H9 (cell line): ENCODE measurements at regions not wholly inside any gene's neighbourhood (a gene's known extent, or its start where the extent isn't known, plus 50 kb on each side); places are given as distances from the start of the nearest gene placed in this dataset.

Experiments used
- DNase-seq: peaks from one replicate; pipeline ENCODE4 v3.0.0-alpha.2; 2017
- H2AFZ ChIP-seq: one replicate; pipeline ENCODE4 v1.6.1; 2013; ENCODE audit warnings: mild to moderate bottlenecking, low read length, control low read depth, moderate library complexity
- H2AK5ac ChIP-seq: 2 replicates; pipeline ENCODE4 v1.6.1; 2013; ENCODE audit warnings: low read length, control low read depth, mixed read lengths; ENCODE audit not compliant: insufficient read length
- H2BK120ac ChIP-seq: one replicate; pipeline ENCODE4 v1.6.1; 2013; ENCODE audit warnings: low read depth, mild to moderate bottlenecking, low read length, control low read depth, inconsistent platforms; ENCODE audit not compliant: poor library complexity, severe bottlenecking
- H2BK12ac ChIP-seq: 2 replicates; pipeline ENCODE4 v1.6.1; 2013; ENCODE audit warnings: low read length, control low read depth, mixed read lengths, low read depth; ENCODE audit not compliant: insufficient read length
- H2BK15ac ChIP-seq: 2 replicates; pipeline ENCODE4 v1.6.1; 2013; ENCODE audit warnings: low read depth, low read length, control low read depth
- H2BK20ac ChIP-seq: one replicate; pipeline ENCODE4 v1.6.1; 2013; ENCODE audit warnings: low read depth, mild to moderate bottlenecking, low read length, control low read depth, inconsistent platforms; ENCODE audit not compliant: poor library complexity, severe bottlenecking
- H2BK5ac ChIP-seq: 2 replicates; pipeline ENCODE4 v1.6.1; 2013; ENCODE audit warnings: low read length, control low read depth, mixed read lengths; ENCODE audit not compliant: insufficient read length
- H3K14ac ChIP-seq: 2 replicates; pipeline ENCODE4 v1.6.1; 2013; ENCODE audit warnings: low read length, control low read depth; ENCODE audit not compliant: insufficient read depth
- H3K18ac ChIP-seq: 2 replicates; pipeline ENCODE4 v1.6.1; 2013; ENCODE audit warnings: low read depth, mild to moderate bottlenecking, mixed read lengths, low read length, control low read depth; ENCODE audit not compliant: insufficient read length
- H3K23ac ChIP-seq: 2 replicates; pipeline ENCODE4 v1.6.1; 2013; ENCODE audit warnings: low read length, control low read depth, mixed read lengths, low read depth; ENCODE audit not compliant: insufficient read length
- H3K23me2 ChIP-seq: 2 replicates; pipeline ENCODE4 v1.6.1; 2013; ENCODE audit warnings: low read depth, mild to moderate bottlenecking, mixed read lengths, low read length, control low read depth; ENCODE audit not compliant: insufficient read length, poor library complexity, severe bottlenecking
- H3K27ac ChIP-seq: 2 replicates; pipeline ENCODE4 v1.5.1; 2013; ENCODE audit warnings: low read length, control low read depth, mixed read lengths, low read depth; ENCODE audit not compliant: insufficient read length
- H3K27me3 ChIP-seq: 2 replicates; pipeline ENCODE4 v1.6.1; 2013; ENCODE audit warnings: low read length, control low read depth, inconsistent platforms; ENCODE audit not compliant: insufficient read depth
- H3K4ac ChIP-seq: 2 replicates; pipeline ENCODE4 v1.6.1; 2013; ENCODE audit warnings: low read depth, mild to moderate bottlenecking, control low read depth, inconsistent platforms, low read length, moderate library complexity
- H3K4me1 ChIP-seq: 2 replicates; pipeline ENCODE4 v1.6.1; 2013; ENCODE audit warnings: low read length, control low read depth, inconsistent platforms; ENCODE audit not compliant: insufficient read depth
- H3K4me2 ChIP-seq: 2 replicates; pipeline ENCODE4 v1.6.1; 2013; ENCODE audit warnings: low read length, control low read depth, mixed read lengths; ENCODE audit not compliant: insufficient read length, insufficient read depth
- H3K56ac ChIP-seq: 2 replicates; pipeline ENCODE4 v1.6.1; 2013; ENCODE audit warnings: low read depth, mild to moderate bottlenecking, mixed read lengths, low read length, control low read depth; ENCODE audit not compliant: insufficient read length
- H3K79me1 ChIP-seq: 2 replicates; pipeline ENCODE4 v1.6.1; 2013; ENCODE audit warnings: low read depth, mild to moderate bottlenecking, moderate library complexity, low read length, control low read depth, inconsistent platforms; ENCODE audit not compliant: insufficient read depth, poor library complexity, severe bottlenecking
- H3K79me2 ChIP-seq: 2 replicates; pipeline ENCODE4 v1.6.1; 2013; ENCODE audit warnings: low read length, control low read depth, inconsistent platforms; ENCODE audit not compliant: insufficient read depth
- H3K9ac ChIP-seq: 2 replicates; pipeline ENCODE4 v1.6.1; 2013; ENCODE audit warnings: low read length, control low read depth, mixed read lengths; ENCODE audit not compliant: insufficient read length; ENCODE audit errors: extremely low read depth
- H3K9me3 ChIP-seq: one replicate; pipeline ENCODE4 v1.6.1; 2013; ENCODE audit warnings: low read depth, low read length, inconsistent platforms; ENCODE audit not compliant: control insufficient read depth
- H3T11ph ChIP-seq: one replicate; pipeline ENCODE4 v1.6.1; 2013; ENCODE audit warnings: mild to moderate bottlenecking, low read length, control low read depth, inconsistent platforms
- H4K20me1 ChIP-seq: one replicate; pipeline ENCODE4 v1.6.1; 2013; ENCODE audit not compliant: control insufficient read depth, insufficient read length, insufficient read depth
- H4K5ac ChIP-seq: 2 replicates; pipeline ENCODE4 v1.6.1; 2013; ENCODE audit warnings: low read depth, mild to moderate bottlenecking, mixed read lengths, low read length, control low read depth; ENCODE audit not compliant: insufficient read length
- H4K8ac ChIP-seq: replicated peaks from 2 replicates; pipeline ENCODE4 v1.6.1; 2013; ENCODE audit warnings: low read length, control low read depth, mixed read lengths, low read depth; ENCODE audit not compliant: insufficient read length
- H4K91ac ChIP-seq: 2 replicates; pipeline ENCODE4 v1.6.1; 2013; ENCODE audit warnings: low read depth, mild to moderate bottlenecking, moderate library complexity, mixed read lengths, low read length, control low read depth; ENCODE audit not compliant: insufficient read length
- H3K27ac Mint-ChIP-seq, 3 experiments: 2 replicates in 2 of 3; 3 replicates in 1 of 3; pipeline ENCODE4 v1.8.0; 2020 to 2021; ENCODE audit warnings: mixed read lengths in 3 of 3, mild to moderate bottlenecking in 1 of 3, moderate library complexity in 1 of 3
- H3K27me3 Mint-ChIP-seq: 2 replicates; pipeline ENCODE4 v1.8.0; 2021; ENCODE audit warnings: low read depth, mild to moderate bottlenecking, moderate library complexity, mixed read lengths
- H3K36me3 Mint-ChIP-seq, 3 experiments: 2 replicates in 2 of 3; 3 replicates in 1 of 3; pipeline ENCODE4 v1.8.0; 2020 to 2021; ENCODE audit warnings: low read depth in 3 of 3, mixed read lengths in 3 of 3; ENCODE audit not compliant: insufficient read depth in 1 of 3
- H3K4me1 Mint-ChIP-seq, 2 experiments: 2 replicates each; pipeline ENCODE4 v1.8.0; 2020; ENCODE audit warnings: mixed read lengths in 2 of 2
- H3K4me3 Mint-ChIP-seq, 2 experiments: 2 replicates in 1 of 2; 3 replicates in 1 of 2; pipeline ENCODE4 v1.8.0; 2020 to 2021; ENCODE audit warnings: mild to moderate bottlenecking in 2 of 2, mixed read lengths in 2 of 2, moderate library complexity in 1 of 2
- H3K9me3 Mint-ChIP-seq, 2 experiments: 2 replicates in 1 of 2; 3 replicates in 1 of 2; pipeline ENCODE4 v1.8.0; 2020; ENCODE audit warnings: mild to moderate bottlenecking in 2 of 2, mixed read lengths in 2 of 2, moderate library complexity in 1 of 2
- WGBS: extraction: QIAGEN DNeasy Blood & Tissue Kit; methylation state at CpG from one replicate; pipeline ENCODE4 v1.1.7; 2013; ENCODE audit warnings: missing lambda C conversion rate, low lambda C conversion rate, mixed read lengths; ENCODE audit not compliant: insufficient read length; ENCODE audit errors: extremely low coverage; 5-methylcytosine and 5-hydroxymethylcytosine counted together
- TF ChIP-seq, protein P1 (sequence below): fragments of 200-600 bp; sonication (generic); conservative IDR thresholded peaks from 3 replicates; pipeline ENCODE4 v1.8.0; 2021; ENCODE audit warnings: antibody characterized with exemption, mild to moderate bottlenecking

DNA sequence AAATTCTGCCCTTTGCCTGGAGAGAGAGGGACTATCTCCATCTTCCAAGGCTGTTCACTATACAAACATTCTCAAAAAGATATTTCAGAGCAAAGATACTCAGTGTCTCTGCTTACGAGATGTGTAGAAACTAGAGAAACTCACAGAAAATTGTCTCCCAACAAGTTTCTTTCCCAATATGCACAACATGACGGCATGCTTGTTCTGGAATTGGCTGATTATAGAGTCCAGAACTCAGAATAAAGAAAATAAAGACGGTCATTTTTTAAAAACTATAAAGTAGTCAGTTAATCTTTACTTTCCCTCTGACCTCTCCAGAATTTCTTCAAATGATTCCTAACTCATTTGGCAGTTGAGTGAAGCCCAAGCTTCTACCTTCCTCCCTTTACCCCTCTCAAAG lies 285.5 kb upstream of the KLF3 start:
- Mint-ChIP-seq H3K4me3 (no peak overlapping the region), H3K4me1 (no peaks in the 10 kb centered on the region), H3K27ac (no peak overlapping the region), H3K36me3 (no peaks in the 10 kb centered on the region), H3K9me3 (no peaks in the 10 kb centered on the region; a peak in 1 of 5 replicates), H3K27me3 (no peaks in the 10 kb centered on the region; the same call in 1 of the 2 replicates)
- no peak overlapping the region for H2AFZ ChIP-seq
- no peak overlapping the region for H3K4ac ChIP-seq
- H3K79me1 ChIP-seq = no peaks in the 10 kb centered on the region
- H3K9ac ChIP-seq = no peak overlapping the region
- H2AK5ac ChIP-seq = no peak overlapping the region
- H3K9me3 ChIP-seq = no peaks in the 10 kb centered on the region
- no peak overlapping the region for H3K23ac ChIP-seq
- H2BK12ac ChIP-seq = no peak overlapping the region
- H3K4me2 ChIP-seq = no peak overlapping the region
- no peak overlapping the region for H2BK120ac ChIP-seq
- TF ChIP-seq, protein P1, sequence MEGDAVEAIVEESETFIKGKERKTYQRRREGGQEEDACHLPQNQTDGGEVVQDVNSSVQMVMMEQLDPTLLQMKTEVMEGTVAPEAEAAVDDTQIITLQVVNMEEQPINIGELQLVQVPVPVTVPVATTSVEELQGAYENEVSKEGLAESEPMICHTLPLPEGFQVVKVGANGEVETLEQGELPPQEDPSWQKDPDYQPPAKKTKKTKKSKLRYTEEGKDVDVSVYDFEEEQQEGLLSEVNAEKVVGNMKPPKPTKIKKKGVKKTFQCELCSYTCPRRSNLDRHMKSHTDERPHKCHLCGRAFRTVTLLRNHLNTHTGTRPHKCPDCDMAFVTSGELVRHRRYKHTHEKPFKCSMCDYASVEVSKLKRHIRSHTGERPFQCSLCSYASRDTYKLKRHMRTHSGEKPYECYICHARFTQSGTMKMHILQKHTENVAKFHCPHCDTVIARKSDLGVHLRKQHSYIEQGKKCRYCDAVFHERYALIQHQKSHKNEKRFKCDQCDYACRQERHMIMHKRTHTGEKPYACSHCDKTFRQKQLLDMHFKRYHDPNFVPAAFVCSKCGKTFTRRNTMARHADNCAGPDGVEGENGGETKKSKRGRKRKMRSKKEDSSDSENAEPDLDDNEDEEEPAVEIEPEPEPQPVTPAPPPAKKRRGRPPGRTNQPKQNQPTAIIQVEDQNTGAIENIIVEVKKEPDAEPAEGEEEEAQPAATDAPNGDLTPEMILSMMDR = no peak
- H4K8ac ChIP-seq = no peak overlapping the region
- DNase-seq = no peak
- H3K27me3 ChIP-seq = no peaks in the 10 kb centered on the region
- H3K18ac ChIP-seq = no peak overlapping the region
- no peaks in the 10 kb centered on the region for H3K23me2 ChIP-seq
- H4K5ac ChIP-seq = no peak overlapping the region
- no peak overlapping the region for H3K14ac ChIP-seq
- WGBS = no CpG with 5 or more reads among the region's 3 CpGs
- no peaks in the 10 kb centered on the region for H4K20me1 ChIP-seq
- H3T11ph ChIP-seq = no peak overlapping the region
- no peak overlapping the region for H2BK20ac ChIP-seq
- H2BK15ac ChIP-seq = no peak overlapping the region
- no peaks in the 10 kb centered on the region for H3K4me1 ChIP-seq
- H3K56ac ChIP-seq = no peak overlapping the region
- no peaks in the 10 kb centered on the region for H3K79me2 ChIP-seq
- H2BK5ac ChIP-seq = no peak overlapping the region
- H4K91ac ChIP-seq = no peak overlapping the region
- H3K27ac ChIP-seq = no peak overlapping the region
